H9 (cell line): ENCODE measurements at regions not wholly inside any gene's neighbourhood (a gene's known extent, or its start where the extent isn't known, plus 50 kb on each side); places are given as distances from the start of the nearest gene placed in this dataset.

Experiments used
- DNase-seq: peaks from one replicate; pipeline ENCODE4 v3.0.0-alpha.2; 2017
- H2AFZ ChIP-seq: one replicate; pipeline ENCODE4 v1.6.1; 2013; ENCODE audit warnings: mild to moderate bottlenecking, low read length, control low read depth, moderate library complexity
- H2AK5ac ChIP-seq: 2 replicates; pipeline ENCODE4 v1.6.1; 2013; ENCODE audit warnings: low read length, control low read depth, mixed read lengths; ENCODE audit not compliant: insufficient read length
- H2BK120ac ChIP-seq: one replicate; pipeline ENCODE4 v1.6.1; 2013; ENCODE audit warnings: low read depth, mild to moderate bottlenecking, low read length, control low read depth, inconsistent platforms; ENCODE audit not compliant: poor library complexity, severe bottlenecking
- H2BK12ac ChIP-seq: 2 replicates; pipeline ENCODE4 v1.6.1; 2013; ENCODE audit warnings: low read length, control low read depth, mixed read lengths, low read depth; ENCODE audit not compliant: insufficient read length
- H2BK15ac ChIP-seq: 2 replicates; pipeline ENCODE4 v1.6.1; 2013; ENCODE audit warnings: low read depth, low read length, control low read depth
- H2BK20ac ChIP-seq: one replicate; pipeline ENCODE4 v1.6.1; 2013; ENCODE audit warnings: low read depth, mild to moderate bottlenecking, low read length, control low read depth, inconsistent platforms; ENCODE audit not compliant: poor library complexity, severe bottlenecking
- H2BK5ac ChIP-seq: 2 replicates; pipeline ENCODE4 v1.6.1; 2013; ENCODE audit warnings: low read length, control low read depth, mixed read lengths; ENCODE audit not compliant: insufficient read length
- H3K14ac ChIP-seq: 2 replicates; pipeline ENCODE4 v1.6.1; 2013; ENCODE audit warnings: low read length, control low read depth; ENCODE audit not compliant: insufficient read depth
- H3K18ac ChIP-seq: 2 replicates; pipeline ENCODE4 v1.6.1; 2013; ENCODE audit warnings: low read depth, mild to moderate bottlenecking, mixed read lengths, low read length, control low read depth; ENCODE audit not compliant: insufficient read length
- H3K23ac ChIP-seq: 2 replicates; pipeline ENCODE4 v1.6.1; 2013; ENCODE audit warnings: low read length, control low read depth, mixed read lengths, low read depth; ENCODE audit not compliant: insufficient read length
- H3K23me2 ChIP-seq: 2 replicates; pipeline ENCODE4 v1.6.1; 2013; ENCODE audit warnings: low read depth, mild to moderate bottlenecking, mixed read lengths, low read length, control low read depth; ENCODE audit not compliant: insufficient read length, poor library complexity, severe bottlenecking
- H3K27ac ChIP-seq: 2 replicates; pipeline ENCODE4 v1.5.1; 2013; ENCODE audit warnings: low read length, control low read depth, mixed read lengths, low read depth; ENCODE audit not compliant: insufficient read length
- H3K27me3 ChIP-seq: 2 replicates; pipeline ENCODE4 v1.6.1; 2013; ENCODE audit warnings: low read length, control low read depth, inconsistent platforms; ENCODE audit not compliant: insufficient read depth
- H3K4ac ChIP-seq: 2 replicates; pipeline ENCODE4 v1.6.1; 2013; ENCODE audit warnings: low read depth, mild to moderate bottlenecking, control low read depth, inconsistent platforms, low read length, moderate library complexity
- H3K4me1 ChIP-seq: 2 replicates; pipeline ENCODE4 v1.6.1; 2013; ENCODE audit warnings: low read length, control low read depth, inconsistent platforms; ENCODE audit not compliant: insufficient read depth
- H3K4me2 ChIP-seq: 2 replicates; pipeline ENCODE4 v1.6.1; 2013; ENCODE audit warnings: low read length, control low read depth, mixed read lengths; ENCODE audit not compliant: insufficient read length, insufficient read depth
- H3K56ac ChIP-seq: 2 replicates; pipeline ENCODE4 v1.6.1; 2013; ENCODE audit warnings: low read depth, mild to moderate bottlenecking, mixed read lengths, low read length, control low read depth; ENCODE audit not compliant: insufficient read length
- H3K79me1 ChIP-seq: 2 replicates; pipeline ENCODE4 v1.6.1; 2013; ENCODE audit warnings: low read depth, mild to moderate bottlenecking, moderate library complexity, low read length, control low read depth, inconsistent platforms; ENCODE audit not compliant: insufficient read depth, poor library complexity, severe bottlenecking
- H3K79me2 ChIP-seq: 2 replicates; pipeline ENCODE4 v1.6.1; 2013; ENCODE audit warnings: low read length, control low read depth, inconsistent platforms; ENCODE audit not compliant: insufficient read depth
- H3K9ac ChIP-seq: 2 replicates; pipeline ENCODE4 v1.6.1; 2013; ENCODE audit warnings: low read length, control low read depth, mixed read lengths; ENCODE audit not compliant: insufficient read length; ENCODE audit errors: extremely low read depth
- H3K9me3 ChIP-seq: one replicate; pipeline ENCODE4 v1.6.1; 2013; ENCODE audit warnings: low read depth, low read length, inconsistent platforms; ENCODE audit not compliant: control insufficient read depth
- H3T11ph ChIP-seq: one replicate; pipeline ENCODE4 v1.6.1; 2013; ENCODE audit warnings: mild to moderate bottlenecking, low read length, control low read depth, inconsistent platforms
- H4K20me1 ChIP-seq: one replicate; pipeline ENCODE4 v1.6.1; 2013; ENCODE audit not compliant: control insufficient read depth, insufficient read length, insufficient read depth
- H4K5ac ChIP-seq: 2 replicates; pipeline ENCODE4 v1.6.1; 2013; ENCODE audit warnings: low read depth, mild to moderate bottlenecking, mixed read lengths, low read length, control low read depth; ENCODE audit not compliant: insufficient read length
- H4K8ac ChIP-seq: replicated peaks from 2 replicates; pipeline ENCODE4 v1.6.1; 2013; ENCODE audit warnings: low read length, control low read depth, mixed read lengths, low read depth; ENCODE audit not compliant: insufficient read length
- H4K91ac ChIP-seq: 2 replicates; pipeline ENCODE4 v1.6.1; 2013; ENCODE audit warnings: low read depth, mild to moderate bottlenecking, moderate library complexity, mixed read lengths, low read length, control low read depth; ENCODE audit not compliant: insufficient read length
- H3K27ac Mint-ChIP-seq, 3 experiments: 2 replicates in 2 of 3; 3 replicates in 1 of 3; pipeline ENCODE4 v1.8.0; 2020 to 2021; ENCODE audit warnings: mixed read lengths in 3 of 3, mild to moderate bottlenecking in 1 of 3, moderate library complexity in 1 of 3
- H3K27me3 Mint-ChIP-seq: 2 replicates; pipeline ENCODE4 v1.8.0; 2021; ENCODE audit warnings: low read depth, mild to moderate bottlenecking, moderate library complexity, mixed read lengths
- H3K36me3 Mint-ChIP-seq, 3 experiments: 2 replicates in 2 of 3; 3 replicates in 1 of 3; pipeline ENCODE4 v1.8.0; 2020 to 2021; ENCODE audit warnings: low read depth in 3 of 3, mixed read lengths in 3 of 3; ENCODE audit not compliant: insufficient read depth in 1 of 3
- H3K4me1 Mint-ChIP-seq, 2 experiments: 2 replicates each; pipeline ENCODE4 v1.8.0; 2020; ENCODE audit warnings: mixed read lengths in 2 of 2
- H3K4me3 Mint-ChIP-seq, 2 experiments: 2 replicates in 1 of 2; 3 replicates in 1 of 2; pipeline ENCODE4 v1.8.0; 2020 to 2021; ENCODE audit warnings: mild to moderate bottlenecking in 2 of 2, mixed read lengths in 2 of 2, moderate library complexity in 1 of 2
- H3K9me3 Mint-ChIP-seq, 2 experiments: 2 replicates in 1 of 2; 3 replicates in 1 of 2; pipeline ENCODE4 v1.8.0; 2020; ENCODE audit warnings: mild to moderate bottlenecking in 2 of 2, mixed read lengths in 2 of 2, moderate library complexity in 1 of 2
- WGBS: extraction: QIAGEN DNeasy Blood & Tissue Kit; methylation state at CpG from one replicate; pipeline ENCODE4 v1.1.7; 2013; ENCODE audit warnings: missing lambda C conversion rate, low lambda C conversion rate, mixed read lengths; ENCODE audit not compliant: insufficient read length; ENCODE audit errors: extremely low coverage; 5-methylcytosine and 5-hydroxymethylcytosine counted together
- TF ChIP-seq, protein P1 (sequence below): fragments of 200-600 bp; sonication (generic); conservative IDR thresholded peaks from 3 replicates; pipeline ENCODE4 v1.8.0; 2021; ENCODE audit warnings: antibody characterized with exemption, mild to moderate bottlenecking

DNA sequence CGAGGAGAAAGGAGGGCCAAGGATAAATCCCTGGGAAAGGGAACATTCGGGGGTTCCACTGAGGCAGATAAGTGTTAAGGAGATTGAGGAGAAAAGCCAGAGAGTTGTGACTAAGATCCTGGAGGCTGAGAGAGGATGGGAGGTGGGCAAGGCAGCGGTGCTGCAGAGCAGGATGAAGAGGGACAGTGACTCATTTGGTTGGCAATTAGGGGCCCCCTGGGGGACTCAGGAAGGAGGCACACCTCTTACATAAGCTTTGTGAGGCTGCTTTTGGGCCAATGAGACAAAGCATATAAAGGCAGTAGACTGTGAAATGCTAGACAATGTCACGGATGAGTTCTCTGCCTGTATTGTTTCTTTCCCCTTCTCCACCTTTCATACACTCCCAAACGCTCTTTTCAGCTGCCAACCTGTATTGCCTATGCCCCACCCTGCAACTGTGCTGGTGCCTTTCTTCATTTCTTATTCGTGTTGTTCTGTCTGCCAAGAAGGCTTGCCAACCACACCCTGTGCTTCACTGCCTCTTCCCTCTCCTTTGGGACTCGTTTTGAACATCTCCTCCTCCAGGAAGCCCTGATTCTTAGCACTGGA, 246.8 kb upstream of the KIRREL3 start:
- TF ChIP-seq, protein P1, sequence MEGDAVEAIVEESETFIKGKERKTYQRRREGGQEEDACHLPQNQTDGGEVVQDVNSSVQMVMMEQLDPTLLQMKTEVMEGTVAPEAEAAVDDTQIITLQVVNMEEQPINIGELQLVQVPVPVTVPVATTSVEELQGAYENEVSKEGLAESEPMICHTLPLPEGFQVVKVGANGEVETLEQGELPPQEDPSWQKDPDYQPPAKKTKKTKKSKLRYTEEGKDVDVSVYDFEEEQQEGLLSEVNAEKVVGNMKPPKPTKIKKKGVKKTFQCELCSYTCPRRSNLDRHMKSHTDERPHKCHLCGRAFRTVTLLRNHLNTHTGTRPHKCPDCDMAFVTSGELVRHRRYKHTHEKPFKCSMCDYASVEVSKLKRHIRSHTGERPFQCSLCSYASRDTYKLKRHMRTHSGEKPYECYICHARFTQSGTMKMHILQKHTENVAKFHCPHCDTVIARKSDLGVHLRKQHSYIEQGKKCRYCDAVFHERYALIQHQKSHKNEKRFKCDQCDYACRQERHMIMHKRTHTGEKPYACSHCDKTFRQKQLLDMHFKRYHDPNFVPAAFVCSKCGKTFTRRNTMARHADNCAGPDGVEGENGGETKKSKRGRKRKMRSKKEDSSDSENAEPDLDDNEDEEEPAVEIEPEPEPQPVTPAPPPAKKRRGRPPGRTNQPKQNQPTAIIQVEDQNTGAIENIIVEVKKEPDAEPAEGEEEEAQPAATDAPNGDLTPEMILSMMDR = 0 out of 3 replicates have a peak, but pooled peaks have one; percentile 8
- H3K18ac ChIP-seq = no peak overlapping the region
- no peaks in the 10 kb centered on the region for H3K79me2 ChIP-seq
- H2AFZ ChIP-seq = no peak overlapping the region
- no peaks in the 10 kb centered on the region for H3K27me3 ChIP-seq
- H2BK20ac ChIP-seq = no peak overlapping the region
- H2BK12ac ChIP-seq = no peak overlapping the region
- H3K27ac ChIP-seq = no peak overlapping the region
- no peak overlapping the region for H2BK15ac ChIP-seq
- no peaks in the 10 kb centered on the region for H3K79me1 ChIP-seq
- no peaks in the 10 kb centered on the region for H3K9me3 Mint-ChIP-seq
- no peak overlapping the region for H4K91ac ChIP-seq
- H4K8ac ChIP-seq = no peak overlapping the region
- no peak overlapping the region for H3K4me3 Mint-ChIP-seq
- H3K4me2 ChIP-seq = no peak overlapping the region
- no peak overlapping the region for H3K9ac ChIP-seq
- no peaks in the 10 kb centered on the region; the same call in 1 of the 2 replicates for H3K4me1 ChIP-seq
- no peak overlapping the region for H4K5ac ChIP-seq
- H3K23me2 ChIP-seq = no peaks in the 10 kb centered on the region
- H3K23ac ChIP-seq = no peak overlapping the region
- peaks cover 27 to 32% of the 10 kb centered on the region in 2 experiments for H3K4me1 Mint-ChIP-seq
- no peak overlapping the region for H3K4ac ChIP-seq
- H4K20me1 ChIP-seq = no peaks in the 10 kb centered on the region
- H3K27ac Mint-ChIP-seq = no peak overlapping the region
- no peaks in the 10 kb centered on the region for H3K36me3 Mint-ChIP-seq
- no peaks in the 10 kb centered on the region; the same call in 1 of the 2 replicates for H3K27me3 Mint-ChIP-seq
- no peak overlapping the region for H3K14ac ChIP-seq
- peak; percentile 36 for DNase-seq
- H3K9me3 ChIP-seq = no peaks in the 10 kb centered on the region
- no peak overlapping the region for H3T11ph ChIP-seq
- H2BK5ac ChIP-seq = no peak overlapping the region
- WGBS = no CpG with 5 or more reads among the region's 7 CpGs
- no peak overlapping the region for H2AK5ac ChIP-seq
- H3K56ac ChIP-seq = no peak overlapping the region
- no peak overlapping the region for H2BK120ac ChIP-seq
